ENCODE measurements at regions not wholly inside any gene's neighbourhood (a gene's known extent, or its start where the extent isn't known, plus 50 kb on each side); places are given as distances from the start of the nearest gene placed in this dataset.

GRCh38 chr4:11801466-11802446 is 373.1 kb upstream of the HS3ST1 start:
- no peak for DNase-seq

- no peak for DNase-seq
Observed at GRCh38 chr4:11799196-11799595, 370.5 kb upstream of the HS3ST1 start.

GRCh38 chr4:11791797-11792196 is 363.1 kb upstream of the HS3ST1 start:
- no peak for DNase-seq

- no peak for DNase-seq
Observed at GRCh38 chr4:11790230-11790629, 361.5 kb upstream of the HS3ST1 start.

- DNase-seq: no peak
Observed at GRCh38 chr4:11783588-11783987, 354.9 kb upstream of the HS3ST1 start.

- DNase-seq: no peak
Observed at GRCh38 chr4:11782859-11783258, 354.2 kb upstream of the HS3ST1 start.

- DNase-seq: no peak
Observed at GRCh38 chr4:11777447-11777846, 348.8 kb upstream of the HS3ST1 start.

- no peak for DNase-seq
Observed at GRCh38 chr4:11774346-11774745, 345.7 kb upstream of the HS3ST1 start.

- no peak for DNase-seq
Observed at GRCh38 chr4:11773798-11774197, 345.1 kb upstream of the HS3ST1 start.

GRCh38 chr4:11769434-11769833 is 340.7 kb upstream of the HS3ST1 start:
- no peak for DNase-seq

- DNase-seq: no peak
Observed at GRCh38 chr4:11768251-11768972, 339.7 kb upstream of the HS3ST1 start.

- peak in 1 of 2 donors; percentile 53 for DNase-seq
Observed at GRCh38 chr4:11765849-11766453, 337.3 kb upstream of the HS3ST1 start.

GRCh38 chr4:11748164-11748872 is 319.6 kb upstream of the HS3ST1 start:
- no peak for DNase-seq

GRCh38 chr4:11746734-11747133 is 318.0 kb upstream of the HS3ST1 start:
- DNase-seq: no peak

- no peak for DNase-seq
Observed at GRCh38 chr4:11743976-11744375, 315.3 kb upstream of the HS3ST1 start.

- no peak for DNase-seq
Observed at GRCh38 chr4:11743236-11743635, 314.5 kb upstream of the HS3ST1 start.

GRCh38 chr4:11741190-11741652 is 312.5 kb upstream of the HS3ST1 start:
- DNase-seq: no peak

- DNase-seq: no peak
Observed at GRCh38 chr4:11739992-11740391, 311.3 kb upstream of the HS3ST1 start.

GRCh38 chr4:11736978-11737377 is 308.3 kb upstream of the HS3ST1 start:
- DNase-seq: no peak

GRCh38 chr4:11735651-11736050 is 307.0 kb upstream of the HS3ST1 start:
- DNase-seq: no peak

- no peak for DNase-seq
Observed at GRCh38 chr4:11732155-11732554, 303.5 kb upstream of the HS3ST1 start.

GRCh38 chr4:11730545-11730944 is 301.9 kb upstream of the HS3ST1 start:
- DNase-seq: no peak

- no peak for DNase-seq
Observed at GRCh38 chr4:11729548-11729947, 300.9 kb upstream of the HS3ST1 start.

All from hippocampal formation (tissue), 2 donors.